ENCODE measurements at regions not wholly inside any gene's neighbourhood (a gene's known extent, or its start where the extent isn't known, plus 50 kb on each side); places are given as distances from the start of the nearest gene placed in this dataset.

GRCh38 chr9:108786901-108787689, 68.7 kb downstream of the ACTL7B start:
- Histone ChIP-seq H2AFZ (no peak overlapping the region), H3K79me2 (no peaks in the 10 kb centered on the region), H3K4me3 (no peak overlapping the region), H3K9me2 (replicated peaks; ENCODE audit: insufficient read depth) (no peaks in the 10 kb centered on the region), H4K20me1 (ENCODE audit: insufficient read depth, poor library complexity, severe bottlenecking) (no peaks in the 10 kb centered on the region), H3K9me3 (ENCODE audit: low read depth) (no peaks in the 10 kb centered on the region), H3K4me1 (ENCODE audit: insufficient read depth) (peaks cover 9% of the 10 kb centered on the region), H3K27ac (peak overlapping the region; percentile 35), H3K36me3 (replicated peaks; ENCODE audit: insufficient read depth, low read depth) (no peaks in the 10 kb centered on the region), H3K27me3 (no peaks in the 10 kb centered on the region), H3K4me2 (no peak overlapping the region)
- TF ChIP-seq, protein P1, sequence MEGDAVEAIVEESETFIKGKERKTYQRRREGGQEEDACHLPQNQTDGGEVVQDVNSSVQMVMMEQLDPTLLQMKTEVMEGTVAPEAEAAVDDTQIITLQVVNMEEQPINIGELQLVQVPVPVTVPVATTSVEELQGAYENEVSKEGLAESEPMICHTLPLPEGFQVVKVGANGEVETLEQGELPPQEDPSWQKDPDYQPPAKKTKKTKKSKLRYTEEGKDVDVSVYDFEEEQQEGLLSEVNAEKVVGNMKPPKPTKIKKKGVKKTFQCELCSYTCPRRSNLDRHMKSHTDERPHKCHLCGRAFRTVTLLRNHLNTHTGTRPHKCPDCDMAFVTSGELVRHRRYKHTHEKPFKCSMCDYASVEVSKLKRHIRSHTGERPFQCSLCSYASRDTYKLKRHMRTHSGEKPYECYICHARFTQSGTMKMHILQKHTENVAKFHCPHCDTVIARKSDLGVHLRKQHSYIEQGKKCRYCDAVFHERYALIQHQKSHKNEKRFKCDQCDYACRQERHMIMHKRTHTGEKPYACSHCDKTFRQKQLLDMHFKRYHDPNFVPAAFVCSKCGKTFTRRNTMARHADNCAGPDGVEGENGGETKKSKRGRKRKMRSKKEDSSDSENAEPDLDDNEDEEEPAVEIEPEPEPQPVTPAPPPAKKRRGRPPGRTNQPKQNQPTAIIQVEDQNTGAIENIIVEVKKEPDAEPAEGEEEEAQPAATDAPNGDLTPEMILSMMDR (IDR thresholded peaks at IDR 0.05; ENCODE audit: poor library complexity): no peak
- no peak for TF ChIP-seq EZH2phosphoT487 (IDR thresholded peaks at IDR 0.05; ENCODE audit: low read depth, severe bottlenecking, unreplicated experiment)
- peak; percentile 49 for DNase-seq (ENCODE audit: low spot score)
- 43% methylated on average over 5 of the region's 5 CpGs for WGBS (ENCODE audit: low lambda C conversion rate, missing lambda C conversion rate)

- TF ChIP-seq EZH2 (IDR thresholded peaks at IDR 0.05; ENCODE audit: borderline replicate concordance) (no peak), EZH2phosphoT487 (IDR thresholded peaks at IDR 0.05; ENCODE audit: low read depth, severe bottlenecking, unreplicated experiment) (no peak)
- TF ChIP-seq, protein P1 (IDR thresholded peaks at IDR 0.05; ENCODE audit: poor library complexity): no peak
- Histone ChIP-seq H3K79me2 (no peaks in the 10 kb centered on the region), H3K4me3 (no peak overlapping the region), H3K4me2 (no peak overlapping the region), H3K27ac (peak overlapping the region; percentile 30), H3K4me1 (ENCODE audit: insufficient read depth) (peaks cover 10% of the 10 kb centered on the region), H3K27me3 (no peaks in the 10 kb centered on the region), H3K9me2 (replicated peaks; ENCODE audit: insufficient read depth) (no peaks in the 10 kb centered on the region), H2AFZ (no peak overlapping the region), H3K9me3 (ENCODE audit: low read depth) (no peaks in the 10 kb centered on the region), H3K36me3 (replicated peaks; ENCODE audit: insufficient read depth, low read depth) (no peaks in the 10 kb centered on the region), H4K20me1 (ENCODE audit: insufficient read depth, poor library complexity, severe bottlenecking) (no peaks in the 10 kb centered on the region)
- no peak for DNase-seq (ENCODE audit: low spot score)
- WGBS (ENCODE audit: low lambda C conversion rate, missing lambda C conversion rate): 92% methylated on average over 4 of the region's 4 CpGs
These were observed 69.5 kb downstream of the ACTL7B start for GRCh38 chr9:108786322-108786721.

DNA sequence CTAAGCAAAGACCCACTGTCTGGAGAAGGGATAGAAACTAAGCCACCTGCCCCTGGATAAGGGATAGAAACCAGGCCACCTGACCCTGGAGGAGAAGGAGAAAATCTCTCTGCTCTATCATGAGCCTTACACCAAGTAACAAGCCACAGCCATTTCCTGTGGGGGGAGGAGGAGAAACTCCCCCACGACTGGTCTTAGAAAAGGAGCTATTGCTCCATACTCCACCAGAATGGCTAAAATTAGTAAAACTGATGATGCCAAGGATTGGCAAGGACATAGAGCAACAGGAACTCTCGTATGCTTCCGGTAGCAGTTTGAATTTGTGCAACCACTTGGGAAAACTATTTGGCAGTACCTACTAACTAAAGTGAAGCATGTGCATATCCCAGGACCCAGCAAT, 70.8 kb downstream of the ACTL7B start:
- 84% methylated on average over 3 of the region's 3 CpGs for WGBS (ENCODE audit: low lambda C conversion rate, missing lambda C conversion rate)
- Histone ChIP-seq H3K79me2 (no peaks in the 10 kb centered on the region), H3K9me2 (replicated peaks; ENCODE audit: insufficient read depth) (no peaks in the 10 kb centered on the region), H3K4me2 (no peak overlapping the region), H3K27me3 (no peaks in the 10 kb centered on the region), H3K27ac (no peak overlapping the region), H3K9me3 (ENCODE audit: low read depth) (no peaks in the 10 kb centered on the region), H3K36me3 (replicated peaks; ENCODE audit: insufficient read depth, low read depth) (no peaks in the 10 kb centered on the region), H4K20me1 (ENCODE audit: insufficient read depth, poor library complexity, severe bottlenecking) (no peaks in the 10 kb centered on the region), H3K4me1 (ENCODE audit: insufficient read depth) (peaks cover 18% of the 10 kb centered on the region), H3K4me3 (no peak overlapping the region), H2AFZ (no peak overlapping the region)
- TF ChIP-seq EZH2 (IDR thresholded peaks at IDR 0.05; ENCODE audit: borderline replicate concordance) (no peak), EZH2phosphoT487 (IDR thresholded peaks at IDR 0.05; ENCODE audit: low read depth, severe bottlenecking, unreplicated experiment) (no peak)
- TF ChIP-seq, protein P1 (IDR thresholded peaks at IDR 0.05; ENCODE audit: poor library complexity): no peak
- DNase-seq (ENCODE audit: low spot score): no peak
